HuH-7 (cell line): ENCODE measurements at regions not wholly inside any gene's neighbourhood (a gene's known extent, or its start where the extent isn't known, plus 50 kb on each side); places are given as distances from the start of the nearest gene placed in this dataset.

ENCODE experiments used
- DNase-seq: peaks from one replicate; pipeline ENCODE4 v3.0.0; 2011; ENCODE audit warnings: low spot score

- DNase-seq, result no peak
Measured at GRCh38 chr18:51726614-51727013, 529.1 kb upstream of the MEX3C start.

GRCh38 chr18:51727780-51728179 lies 530.3 kb upstream of the MEX3C start:
- DNase-seq, result no peak

- no peak for DNase-seq
Measured at GRCh38 chr18:51731070-51731469, 533.6 kb upstream of the MEX3C start.

GRCh38 chr18:51734576-51734975 lies 537.1 kb upstream of the MEX3C start:
- no peak for DNase-seq

GRCh38 chr18:51739044-51739666 lies 541.7 kb upstream of the MEX3C start:
- DNase-seq, result no peak

GRCh38 chr18:51751901-51752300 lies 554.4 kb upstream of the MEX3C start:
- DNase-seq, result no peak

GRCh38 chr18:51753365-51754057 lies 556.0 kb upstream of the MEX3C start:
- no peak for DNase-seq

GRCh38 chr18:51754566-51754965 lies 557.1 kb upstream of the MEX3C start:
- DNase-seq, result no peak

GRCh38 chr18:51757255-51757924 lies 559.9 kb upstream of the MEX3C start:
- DNase-seq, result no peak

- no peak for DNase-seq
Measured at GRCh38 chr18:51762373-51762772, 564.9 kb upstream of the MEX3C start.

GRCh38 chr18:51765606-51766360 lies 568.3 kb upstream of the MEX3C start:
- no peak for DNase-seq

GRCh38 chr18:51767293-51767692 lies 569.8 kb upstream of the MEX3C start:
- DNase-seq, result no peak

- no peak for DNase-seq
Measured at GRCh38 chr18:51778115-51778514, 561.9 kb upstream of the DCC start.

- DNase-seq, result no peak
Measured at GRCh38 chr18:51789871-51790270, 550.1 kb upstream of the DCC start.

- DNase-seq, result no peak
Measured at GRCh38 chr18:51801514-51801913, 538.5 kb upstream of the DCC start.

- DNase-seq, result no peak
Measured at GRCh38 chr18:51802569-51803428, 537.2 kb upstream of the DCC start.

GRCh38 chr18:51807336-51807735 lies 532.7 kb upstream of the DCC start:
- DNase-seq, result no peak

- no peak for DNase-seq
Measured at GRCh38 chr18:51811883-51812282, 528.1 kb upstream of the DCC start.

- DNase-seq, result no peak
Measured at GRCh38 chr18:51813740-51814139, 526.3 kb upstream of the DCC start.

GRCh38 chr18:51821610-51822009 lies 518.4 kb upstream of the DCC start:
- no peak for DNase-seq

- DNase-seq, result no peak
Measured at GRCh38 chr18:51824746-51825145, 515.3 kb upstream of the DCC start.

- no peak for DNase-seq
Measured at GRCh38 chr18:51833850-51834249, 506.1 kb upstream of the DCC start.
